ENCODE measurements at regions not wholly inside any gene's neighbourhood (a gene's known extent, or its start where the extent isn't known, plus 50 kb on each side); places are given as distances from the start of the nearest gene placed in this dataset.
"Not testable (repeated sequence)": the region's sequence is repeated elsewhere in the genome, so short reads cannot be mapped to it uniquely, and the experiment has no call there.

DNA sequence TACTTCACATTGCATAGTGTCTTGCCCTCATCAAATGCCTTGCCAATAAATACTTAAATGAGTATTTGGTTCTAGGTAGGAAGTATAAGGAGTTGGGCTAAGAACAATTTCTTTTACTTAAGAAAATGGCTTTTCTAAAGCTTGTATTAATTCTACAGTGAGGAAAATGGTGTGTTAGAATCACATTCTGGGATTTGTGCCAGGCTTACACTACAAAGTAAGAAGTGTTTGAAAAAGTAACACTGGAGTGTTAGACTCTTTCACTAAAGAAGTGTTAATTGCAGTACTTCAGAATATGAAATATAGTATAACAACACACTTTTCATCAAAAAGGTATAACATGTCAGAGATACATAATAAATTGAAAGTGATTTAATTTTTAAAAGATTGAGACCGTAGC lies 328.7 kb downstream of the C3orf38 start:
- no peak for TF ChIP-seq TAF1 (IDR thresholded peaks at IDR 0.05; ENCODE audit: borderline replicate concordance, low read depth, low read length)
- TF ChIP-seq POLR2AphosphoS5 (IDR thresholded peaks at IDR 0.05; ENCODE audit: low read depth, low read length), result no peak
- TF ChIP-seq POLR2A (IDR thresholded peaks at IDR 0.05; ENCODE audit: low read depth, low read length), result no peak
- no peak for FAIRE-seq

DNA sequence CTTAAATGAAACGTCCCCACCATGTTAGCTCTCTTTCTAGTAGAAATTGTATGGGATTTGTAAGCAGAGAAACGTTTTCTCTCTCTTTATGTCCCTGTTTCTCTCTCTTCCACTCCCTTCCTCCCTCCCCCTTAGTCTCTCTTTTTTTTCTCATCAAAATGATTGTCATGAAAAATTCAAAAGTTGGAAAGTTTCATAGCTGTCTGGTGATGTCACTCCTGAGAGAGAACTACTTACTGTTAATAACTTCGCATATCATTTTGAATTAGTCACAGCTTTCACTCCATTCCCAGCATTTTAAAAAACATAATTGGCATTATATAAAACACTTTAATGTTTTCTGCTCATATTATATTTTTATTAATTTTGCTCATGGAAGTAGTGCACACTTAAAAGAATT lies 331.1 kb downstream of the C3orf38 start:
- no peak for TF ChIP-seq TAF1 (IDR thresholded peaks at IDR 0.05; ENCODE audit: borderline replicate concordance, low read depth, low read length)
- TF ChIP-seq POLR2AphosphoS5 (IDR thresholded peaks at IDR 0.05; ENCODE audit: low read depth, low read length), result no peak
- TF ChIP-seq POLR2A (IDR thresholded peaks at IDR 0.05; ENCODE audit: low read depth, low read length), result no peak
- no peak for FAIRE-seq
- DNase-seq (ENCODE audit: insufficient read length), result no peak

More for the DNA sequence above, 328.7 kb downstream of the C3orf38 start:
- DNase-seq (ENCODE audit: insufficient read length), result no peak

DNA sequence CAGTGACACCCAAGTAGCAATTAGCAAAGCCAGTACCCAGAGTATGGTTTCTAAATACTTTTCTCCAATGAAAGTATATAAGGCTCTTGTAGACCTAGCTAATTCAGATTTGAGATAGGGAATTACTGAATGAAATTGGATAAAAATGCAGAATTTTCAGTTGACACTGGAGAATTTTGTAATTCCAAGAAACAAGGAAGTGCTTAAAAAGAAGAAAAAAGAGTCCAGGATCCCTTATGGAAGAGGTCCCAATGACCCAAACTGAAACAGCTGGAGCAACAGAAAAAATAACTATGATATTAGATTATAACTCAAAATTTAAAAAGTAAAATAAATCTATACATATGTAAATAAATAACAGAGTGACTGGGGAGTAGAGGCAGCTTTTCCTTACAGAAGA lies 335.2 kb downstream of the C3orf38 start:
- TF ChIP-seq POLR2AphosphoS5 (IDR thresholded peaks at IDR 0.05; ENCODE audit: low read depth, low read length), result no peak
- TF ChIP-seq TAF1 (IDR thresholded peaks at IDR 0.05; ENCODE audit: borderline replicate concordance, low read depth, low read length), result no peak
- TF ChIP-seq POLR2A (IDR thresholded peaks at IDR 0.05; ENCODE audit: low read depth, low read length), result no peak
- no peak for DNase-seq (ENCODE audit: insufficient read length)

DNA sequence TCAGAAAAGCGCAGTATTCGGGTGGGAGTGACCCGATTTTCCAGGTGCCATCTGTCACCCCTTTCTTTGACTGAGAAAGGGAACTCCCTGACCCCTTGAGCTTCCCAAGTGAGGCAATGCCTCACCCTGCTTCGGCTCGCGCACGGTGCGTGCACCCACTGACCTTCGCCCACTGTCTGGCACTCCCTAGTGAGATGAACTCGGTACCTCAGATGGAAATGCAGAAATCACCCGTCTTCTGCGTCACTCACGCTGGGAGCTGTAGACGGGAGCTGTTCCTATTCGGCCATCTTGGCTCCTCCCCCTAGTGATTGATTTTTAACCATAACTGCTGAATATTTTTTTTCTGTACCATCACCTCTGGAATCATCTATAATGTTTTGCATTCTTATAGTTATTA lies 359.1 kb downstream of the C3orf38 start:
- DNase-seq (ENCODE audit: insufficient read length); FAIRE-seq: not testable (repeated sequence)

More for the DNA sequence above, 335.2 kb downstream of the C3orf38 start:
- FAIRE-seq, result no peak

DNA sequence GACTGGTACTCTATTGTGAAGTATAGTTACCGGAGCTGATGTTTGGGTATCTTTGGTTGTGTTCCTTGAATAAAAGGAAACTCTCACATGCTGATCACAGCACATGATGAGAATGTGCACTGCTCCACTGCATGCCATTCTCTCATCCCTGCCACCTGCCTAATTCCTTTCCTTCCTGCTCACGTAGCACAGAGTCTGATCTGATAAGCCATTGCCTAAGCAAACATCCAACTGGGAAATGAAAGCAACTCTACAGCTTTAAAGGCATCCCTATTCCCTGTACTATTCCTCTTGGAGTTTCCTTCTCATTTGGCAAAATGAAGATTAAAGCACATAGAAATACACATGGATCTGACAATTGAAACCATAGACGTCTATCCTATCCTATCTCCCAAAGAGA lies 359.8 kb downstream of the C3orf38 start:
- FAIRE-seq, result no peak
- TF ChIP-seq TAF1 (IDR thresholded peaks at IDR 0.05; ENCODE audit: borderline replicate concordance, low read depth, low read length) (no peak), POLR2A (IDR thresholded peaks at IDR 0.05; ENCODE audit: low read depth, low read length) (no peak), POLR2AphosphoS5 (IDR thresholded peaks at IDR 0.05; ENCODE audit: low read depth, low read length) (no peak)
- DNase-seq (ENCODE audit: insufficient read length), result no peak

DNA sequence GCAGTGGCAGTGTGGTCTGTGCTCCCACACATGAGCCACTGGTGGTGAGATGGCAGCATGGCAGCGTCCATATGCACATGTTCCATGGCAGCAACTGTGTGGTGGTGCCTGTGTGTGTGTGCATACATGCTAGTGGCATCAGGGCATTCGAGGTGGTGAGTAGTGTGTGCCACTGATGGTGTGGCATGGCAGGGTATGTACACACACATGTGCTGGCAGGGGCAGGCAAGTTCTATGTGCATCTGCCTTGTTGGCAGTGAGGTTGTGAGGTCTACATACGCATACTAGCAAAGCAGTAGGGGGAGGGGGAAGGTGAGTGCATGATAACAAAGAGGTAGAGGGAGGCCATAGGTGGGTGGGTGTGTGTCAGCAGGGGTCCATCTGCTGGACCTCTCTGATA lies 378.7 kb downstream of the C3orf38 start:
- DNase-seq (ENCODE audit: insufficient read length), result no peak
- TF ChIP-seq TAF1 (IDR thresholded peaks at IDR 0.05; ENCODE audit: borderline replicate concordance, low read depth, low read length) (no peak), POLR2AphosphoS5 (IDR thresholded peaks at IDR 0.05; ENCODE audit: low read depth, low read length) (no peak), POLR2A (IDR thresholded peaks at IDR 0.05; ENCODE audit: low read depth, low read length) (no peak)
- FAIRE-seq, result no peak

DNA sequence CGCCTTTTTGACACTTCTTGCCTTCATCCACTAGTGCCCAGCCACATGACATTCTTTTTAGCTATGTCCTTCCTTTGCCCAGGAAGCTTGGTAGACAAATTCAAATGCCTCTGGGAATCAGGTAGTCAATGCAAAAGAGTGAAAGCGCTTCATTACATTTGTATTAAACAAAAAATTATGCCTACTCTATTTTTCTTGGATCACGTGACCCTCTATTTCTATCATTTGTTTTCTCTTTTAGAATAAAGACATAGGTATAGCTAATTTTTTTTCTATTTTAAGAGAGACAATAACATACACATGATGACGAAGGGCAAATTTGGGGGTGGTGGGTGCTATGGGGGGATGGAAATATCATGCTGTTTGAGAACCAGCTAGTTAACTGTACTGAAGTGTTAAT lies 384.8 kb downstream of the C3orf38 start:
- DNase-seq (ENCODE audit: insufficient read length) (no peak), FAIRE-seq (no peak)
- no peak for TF ChIP-seq TAF1 (IDR thresholded peaks at IDR 0.05; ENCODE audit: borderline replicate concordance, low read depth, low read length)
- TF ChIP-seq POLR2A (IDR thresholded peaks at IDR 0.05; ENCODE audit: low read depth, low read length), result no peak
- no peak for TF ChIP-seq POLR2AphosphoS5 (IDR thresholded peaks at IDR 0.05; ENCODE audit: low read depth, low read length)

DNA sequence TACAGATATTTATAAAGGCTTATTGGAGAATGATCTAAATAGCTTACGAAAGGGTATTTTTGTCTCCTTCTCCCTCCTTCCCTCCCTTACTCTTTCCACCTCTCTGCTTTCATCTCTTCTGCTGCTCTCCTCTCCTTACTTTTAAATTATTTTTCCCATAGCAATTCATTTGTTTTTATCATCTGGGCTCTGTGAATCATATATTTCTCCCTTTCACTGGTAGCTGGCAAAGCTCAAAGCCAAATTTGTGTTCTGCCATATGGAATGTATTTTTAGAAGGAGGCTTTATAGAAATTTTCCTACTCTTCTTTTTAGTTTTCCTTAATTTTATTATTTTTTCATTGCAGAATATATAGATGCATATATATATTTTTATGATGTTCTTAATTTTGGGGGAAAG lies 385.8 kb downstream of the C3orf38 start:
- TF ChIP-seq POLR2AphosphoS5 (IDR thresholded peaks at IDR 0.05; ENCODE audit: low read depth, low read length) (no peak), POLR2A (IDR thresholded peaks at IDR 0.05; ENCODE audit: low read depth, low read length) (no peak), TAF1 (IDR thresholded peaks at IDR 0.05; ENCODE audit: borderline replicate concordance, low read depth, low read length) (no peak)
- FAIRE-seq (no peak), DNase-seq (ENCODE audit: insufficient read length) (no peak)

DNA sequence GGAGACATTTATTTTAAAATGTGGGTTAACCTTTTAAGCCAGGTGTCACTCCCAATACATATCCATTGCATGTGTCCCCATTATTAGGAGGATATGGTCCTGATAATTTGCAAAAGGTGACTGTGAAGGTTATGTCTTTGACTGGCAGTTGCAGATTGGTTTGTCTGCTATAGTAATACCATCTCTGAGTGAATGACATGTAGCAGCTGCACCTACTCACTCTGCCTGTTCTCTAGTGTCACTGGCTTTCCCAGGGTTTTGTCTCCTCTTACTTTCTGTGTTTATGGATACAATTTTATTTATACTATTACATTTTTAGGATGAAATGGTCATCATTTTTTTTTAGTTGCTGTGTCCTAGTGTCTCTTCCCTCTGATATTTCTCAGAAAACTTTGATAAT lies 393.2 kb downstream of the C3orf38 start:
- TF ChIP-seq POLR2A (IDR thresholded peaks at IDR 0.05; ENCODE audit: low read depth, low read length), result no peak
- no peak for TF ChIP-seq POLR2AphosphoS5 (IDR thresholded peaks at IDR 0.05; ENCODE audit: low read depth, low read length)
- no peak for TF ChIP-seq TAF1 (IDR thresholded peaks at IDR 0.05; ENCODE audit: borderline replicate concordance, low read depth, low read length)
- FAIRE-seq (no peak), DNase-seq (ENCODE audit: insufficient read length) (no peak)

DNA sequence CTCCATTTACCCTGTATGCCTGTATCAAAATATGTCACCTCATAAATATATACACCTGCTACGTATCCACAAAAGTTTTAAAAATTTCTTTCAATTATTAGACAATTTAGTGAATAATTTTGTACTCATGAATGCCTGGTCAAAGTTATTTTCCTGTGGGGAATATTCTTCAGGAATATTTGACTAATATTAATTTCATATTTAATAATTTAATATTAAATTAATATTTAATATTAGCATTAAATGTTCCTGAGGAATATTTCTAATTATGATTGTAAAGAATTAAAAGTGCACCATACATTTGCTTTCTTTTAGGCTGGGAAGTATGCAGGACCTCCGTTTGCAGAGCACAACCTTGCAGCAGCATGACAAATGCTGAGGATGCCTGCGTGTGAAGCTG lies 422.7 kb downstream of the C3orf38 start:
- DNase-seq (ENCODE audit: insufficient read length), result no peak
- TF ChIP-seq POLR2A (IDR thresholded peaks at IDR 0.05; ENCODE audit: low read depth, low read length) (no peak), TAF1 (IDR thresholded peaks at IDR 0.05; ENCODE audit: borderline replicate concordance, low read depth, low read length) (no peak), POLR2AphosphoS5 (IDR thresholded peaks at IDR 0.05; ENCODE audit: low read depth, low read length) (no peak)
- FAIRE-seq, result no peak

DNA sequence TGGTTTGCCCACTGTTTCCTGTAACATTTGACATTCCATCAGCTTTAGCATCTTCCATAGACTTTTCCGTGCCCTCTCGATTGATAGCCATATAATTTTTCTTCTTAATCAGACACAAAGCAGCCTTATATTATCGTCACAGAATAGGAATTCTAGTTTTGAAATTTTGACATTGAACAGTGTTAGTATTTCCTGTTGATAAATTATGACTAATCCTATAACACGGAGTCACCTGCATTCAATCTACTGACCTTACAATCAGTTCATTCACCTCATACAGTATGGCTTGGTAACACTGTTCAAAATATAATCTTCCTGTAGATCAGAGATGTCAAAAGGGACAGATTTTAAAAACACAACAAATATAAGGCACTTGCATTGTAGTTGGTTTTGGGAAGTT lies 423.7 kb downstream of the C3orf38 start:
- DNase-seq (ENCODE audit: insufficient read length) (no peak), FAIRE-seq (no peak)
- no peak for TF ChIP-seq POLR2AphosphoS5 (IDR thresholded peaks at IDR 0.05; ENCODE audit: low read depth, low read length)
- TF ChIP-seq TAF1 (IDR thresholded peaks at IDR 0.05; ENCODE audit: borderline replicate concordance, low read depth, low read length), result no peak
- no peak for TF ChIP-seq POLR2A (IDR thresholded peaks at IDR 0.05; ENCODE audit: low read depth, low read length)

DNA sequence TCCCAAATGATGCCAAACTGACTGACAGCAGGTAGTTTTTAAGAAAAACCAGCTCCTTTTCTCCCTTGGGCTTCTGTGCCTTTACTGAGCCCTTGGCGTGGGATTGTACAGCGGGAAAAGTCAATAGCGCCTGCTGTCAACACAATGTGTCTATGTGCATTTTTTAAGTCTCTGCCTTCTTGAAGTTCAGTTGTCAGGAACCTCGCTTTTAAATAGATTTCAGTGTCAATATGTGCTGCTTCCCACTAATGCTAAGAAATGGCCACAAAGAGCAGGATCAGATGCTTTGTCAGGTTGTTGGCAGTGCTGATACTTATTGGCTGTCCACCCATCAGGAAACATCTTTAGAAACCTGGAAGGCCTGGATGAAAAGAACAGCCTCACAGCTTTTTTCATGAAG lies 424.4 kb downstream of the C3orf38 start:
- TF ChIP-seq POLR2AphosphoS5 (IDR thresholded peaks at IDR 0.05; ENCODE audit: low read depth, low read length) (no peak), TAF1 (IDR thresholded peaks at IDR 0.05; ENCODE audit: borderline replicate concordance, low read depth, low read length) (no peak), POLR2A (IDR thresholded peaks at IDR 0.05; ENCODE audit: low read depth, low read length) (no peak)
- no peak for DNase-seq (ENCODE audit: insufficient read length)
- FAIRE-seq, result no peak

DNA sequence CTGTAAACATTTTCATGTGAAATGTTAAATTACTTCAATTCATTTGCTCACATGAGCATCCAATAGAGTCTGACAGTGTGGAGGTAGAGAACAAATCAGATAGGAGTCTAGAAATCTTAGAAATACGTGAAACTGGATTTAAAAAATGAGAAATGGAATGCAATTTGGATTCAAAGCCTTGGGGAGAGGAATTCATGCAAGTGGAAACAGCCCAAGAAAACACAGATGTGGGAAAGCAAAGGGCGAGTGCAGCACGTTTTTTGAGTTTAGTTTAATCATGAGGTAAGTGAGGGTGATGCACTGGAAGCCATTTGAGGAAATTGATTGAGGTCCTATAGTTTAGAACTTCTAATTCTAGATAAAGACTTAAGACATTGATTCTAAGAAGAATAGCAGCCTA lies 434.7 kb downstream of the C3orf38 start:
- FAIRE-seq, result no peak
- no peak for TF ChIP-seq POLR2AphosphoS5 (IDR thresholded peaks at IDR 0.05; ENCODE audit: low read depth, low read length)
- DNase-seq (ENCODE audit: insufficient read length), result no peak

All from GM12892 (cell line).